ENCODE measurements at regions not wholly inside any gene's neighbourhood (a gene's known extent, or its start where the extent isn't known, plus 50 kb on each side); places are given as distances from the start of the nearest gene placed in this dataset.

- H3F3A ChIP-seq (ENCODE audit: control insufficient read depth, insufficient read depth), result no peaks in the 10 kb centered on the region
- H3K4me3 ChIP-seq (ENCODE audit: low read length), result no peak overlapping the region
- H3K79me2 ChIP-seq (ENCODE audit: control insufficient read depth, low read length), result no peaks in the 10 kb centered on the region
- H3K9me2 ChIP-seq (replicated peaks; ENCODE audit: control insufficient read depth, low read length), result no peaks in the 10 kb centered on the region
- H3K9me3 ChIP-seq (ENCODE audit: control insufficient read depth, insufficient read depth, low read length), result no peaks in the 10 kb centered on the region
- H3K27me3 ChIP-seq (ENCODE audit: control insufficient read depth, low read length), result peaks cover 6% of the 10 kb centered on the region; the same call in 1 of the 2 replicates
- TF ChIP-seq CTCF (IDR thresholded peaks at IDR 0.05; ENCODE audit: low read depth, low read length, poor library complexity, severe bottlenecking), result no peak
- no peak for TF ChIP-seq EZH2phosphoT487 (IDR thresholded peaks at IDR 0.05; ENCODE audit: borderline replicate concordance, low read length)
- H3K27ac ChIP-seq (ENCODE audit: low read depth, low read length), result no peak overlapping the region
- no peaks in the 10 kb centered on the region for H3K36me3 ChIP-seq (ENCODE audit: control insufficient read depth, low read length)
- no peak overlapping the region for H3K4me2 ChIP-seq (ENCODE audit: low read length)
- H4K20me1 ChIP-seq (ENCODE audit: control insufficient read depth, insufficient read depth, low read depth, low read length), result no peaks in the 10 kb centered on the region
- no peaks in the 10 kb centered on the region for H3K4me1 ChIP-seq (ENCODE audit: control insufficient read depth, low read length)
Measured at GRCh38 chr12:30843211-30843610, 83.3 kb upstream of the TSPAN11 start.

GRCh38 chr12:30840715-30841114, 85.8 kb upstream of the TSPAN11 start:
- H3K27me3 ChIP-seq (ENCODE audit: control insufficient read depth, low read length), result peaks cover 6% of the 10 kb centered on the region
- no peak overlapping the region for H3K27ac ChIP-seq (ENCODE audit: low read depth, low read length)
- TF ChIP-seq EZH2phosphoT487 (IDR thresholded peaks at IDR 0.05; ENCODE audit: borderline replicate concordance, low read length) (no peak), CTCF (IDR thresholded peaks at IDR 0.05; ENCODE audit: low read depth, low read length, poor library complexity, severe bottlenecking) (no peak)

GRCh38 chr12:30839643-30840220, 85.0 kb upstream of the CAPRIN2 start:
- no peak overlapping the region for H3K4me2 ChIP-seq (ENCODE audit: low read length)
- H3K79me2 ChIP-seq (ENCODE audit: control insufficient read depth, low read length), result no peaks in the 10 kb centered on the region
- no peaks in the 10 kb centered on the region for H3K36me3 ChIP-seq (ENCODE audit: control insufficient read depth, low read length)
- TF ChIP-seq EZH2phosphoT487 (IDR thresholded peaks at IDR 0.05; ENCODE audit: borderline replicate concordance, low read length) (no peak), CTCF (IDR thresholded peaks at IDR 0.05; ENCODE audit: low read depth, low read length, poor library complexity, severe bottlenecking) (no peak)
- H4K20me1 ChIP-seq (ENCODE audit: control insufficient read depth, insufficient read depth, low read depth, low read length), result no peaks in the 10 kb centered on the region
- no peaks in the 10 kb centered on the region for H3K9me2 ChIP-seq (replicated peaks; ENCODE audit: control insufficient read depth, low read length)
- no peaks in the 10 kb centered on the region for H3K9me3 ChIP-seq (ENCODE audit: control insufficient read depth, insufficient read depth, low read length)
- no peak overlapping the region for H3K27ac ChIP-seq (ENCODE audit: low read depth, low read length)
- H3K4me3 ChIP-seq (ENCODE audit: low read length), result no peak overlapping the region
- peaks cover 6% of the 10 kb centered on the region for H3K27me3 ChIP-seq (ENCODE audit: control insufficient read depth, low read length)
- no peaks in the 10 kb centered on the region for H3K4me1 ChIP-seq (ENCODE audit: control insufficient read depth, low read length)
- H3F3A ChIP-seq (ENCODE audit: control insufficient read depth, insufficient read depth), result no peaks in the 10 kb centered on the region

More at GRCh38 chr12:30840715-30841114, 85.8 kb upstream of the TSPAN11 start:
- H3K9me2 ChIP-seq (replicated peaks; ENCODE audit: control insufficient read depth, low read length), result no peaks in the 10 kb centered on the region
- H3K79me2 ChIP-seq (ENCODE audit: control insufficient read depth, low read length), result no peaks in the 10 kb centered on the region
- no peak overlapping the region for H3K4me3 ChIP-seq (ENCODE audit: low read length)
- no peaks in the 10 kb centered on the region for H3K4me1 ChIP-seq (ENCODE audit: control insufficient read depth, low read length)
- H3F3A ChIP-seq (ENCODE audit: control insufficient read depth, insufficient read depth), result no peaks in the 10 kb centered on the region
- no peaks in the 10 kb centered on the region for H3K9me3 ChIP-seq (ENCODE audit: control insufficient read depth, insufficient read depth, low read length)
- no peaks in the 10 kb centered on the region for H4K20me1 ChIP-seq (ENCODE audit: control insufficient read depth, insufficient read depth, low read depth, low read length)
- H3K36me3 ChIP-seq (ENCODE audit: control insufficient read depth, low read length), result no peaks in the 10 kb centered on the region
- no peak overlapping the region for H3K4me2 ChIP-seq (ENCODE audit: low read length)
